DMS 273 (cell line): ENCODE measurements at regions not wholly inside any gene's neighbourhood (a gene's known extent, or its start where the extent isn't known, plus 50 kb on each side); places are given as distances from the start of the nearest gene placed in this dataset.

Experiments used
- DNase-seq: peaks from one replicate; lab custom pipeline; 2025; ENCODE audit not compliant: unreplicated experiment; lab: John Stamatoyannopoulos, UW

DNA sequence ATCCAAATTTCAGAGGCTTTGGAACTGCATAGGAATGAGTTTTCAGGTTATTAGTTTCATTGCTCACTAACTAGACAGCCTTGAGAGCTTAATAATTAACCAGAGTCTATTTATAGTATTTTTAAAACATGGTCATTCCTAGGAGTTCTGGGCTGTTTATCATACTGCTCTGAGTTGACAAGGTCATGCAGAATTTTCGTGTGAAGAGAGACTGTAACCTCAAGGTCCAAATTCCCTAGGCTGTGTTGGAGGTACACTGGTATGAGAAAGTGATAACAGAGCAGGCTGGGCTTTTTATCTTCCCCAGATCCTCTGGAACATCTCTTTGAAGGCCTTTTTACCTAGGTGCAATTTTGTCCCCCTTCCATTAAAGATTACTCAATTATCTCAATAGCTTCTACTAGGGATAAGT lies 736.3 kb downstream of the LTN1 start:
- no peak for DNase-seq

DNA sequence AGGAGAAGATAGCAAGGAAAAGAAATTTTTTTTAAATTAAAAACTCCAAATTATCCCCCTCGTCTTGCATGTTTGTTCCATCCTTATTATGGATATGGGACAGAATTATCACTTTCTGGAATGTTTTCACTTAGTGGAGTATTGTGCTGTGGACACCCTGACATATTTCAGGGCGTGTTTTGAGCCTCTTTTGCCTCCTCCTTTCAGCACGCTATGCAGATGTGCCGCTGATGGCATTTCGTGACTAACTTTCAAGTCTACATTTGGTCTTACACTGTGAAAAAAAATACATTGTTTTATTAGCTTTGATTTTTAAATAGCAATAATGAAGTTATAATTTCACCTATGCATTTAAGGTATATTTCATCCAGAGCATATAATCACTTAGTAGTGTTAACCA lies 738.7 kb downstream of the LTN1 start:
- DNase-seq = no peak

DNA sequence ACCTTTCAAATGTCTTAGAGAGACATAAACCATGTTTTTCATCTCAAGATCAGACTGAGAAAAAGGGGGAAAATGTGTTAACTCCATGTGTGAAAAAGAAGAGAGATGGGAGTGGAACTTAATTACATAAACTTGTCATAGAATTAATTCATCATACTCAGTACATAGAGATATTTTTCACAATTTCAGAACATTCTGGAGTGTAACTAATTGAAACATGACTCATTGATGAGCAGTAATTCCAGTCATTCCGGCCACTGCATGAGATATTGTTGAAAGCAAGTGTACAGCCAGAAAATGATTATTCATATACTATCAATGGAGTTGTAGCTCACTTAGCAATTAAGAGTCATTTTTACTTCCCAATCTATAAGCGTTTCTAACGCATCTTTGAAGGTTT lies 739.3 kb downstream of the LTN1 start:
- DNase-seq = no peak

DNA sequence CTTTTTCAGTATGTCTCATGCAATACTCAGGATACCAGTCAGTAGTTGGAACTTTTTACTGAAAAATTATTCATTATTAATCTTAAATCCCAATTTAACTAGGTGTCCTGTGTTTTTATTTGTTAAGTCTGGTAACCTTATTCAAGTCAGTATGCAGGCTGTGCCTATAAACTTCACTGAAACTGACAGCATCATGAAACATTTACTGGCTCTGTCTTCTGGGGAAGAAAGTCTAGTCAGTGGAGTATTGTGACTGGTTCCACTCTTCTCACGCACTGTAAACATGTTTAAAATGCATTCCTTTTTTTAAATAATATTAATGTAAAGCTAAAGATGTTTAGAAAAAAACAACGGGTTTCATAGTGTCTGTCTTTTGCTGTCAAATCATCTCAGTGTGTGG lies 739.7 kb downstream of the LTN1 start:
- DNase-seq = no peak

DNA sequence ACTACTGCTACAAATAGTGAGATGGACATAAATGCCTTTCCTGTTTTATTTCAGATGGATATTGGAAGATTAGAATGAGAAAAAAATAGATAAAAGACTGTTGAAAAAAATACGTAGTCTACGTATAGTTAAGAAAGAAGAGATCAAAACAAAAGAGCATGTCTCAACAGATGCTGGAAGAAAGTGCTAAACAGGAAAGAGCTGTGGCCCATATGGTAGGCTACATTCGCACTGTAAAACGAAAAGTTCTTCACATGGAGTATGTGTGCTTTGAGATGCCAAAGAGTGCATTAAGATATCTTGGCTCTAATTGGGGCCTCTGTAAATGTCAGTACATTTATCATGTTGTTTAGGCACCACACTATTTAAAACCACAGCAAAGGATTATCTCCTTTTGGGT lies 741.7 kb downstream of the LTN1 start:
- no peak for DNase-seq

DNA sequence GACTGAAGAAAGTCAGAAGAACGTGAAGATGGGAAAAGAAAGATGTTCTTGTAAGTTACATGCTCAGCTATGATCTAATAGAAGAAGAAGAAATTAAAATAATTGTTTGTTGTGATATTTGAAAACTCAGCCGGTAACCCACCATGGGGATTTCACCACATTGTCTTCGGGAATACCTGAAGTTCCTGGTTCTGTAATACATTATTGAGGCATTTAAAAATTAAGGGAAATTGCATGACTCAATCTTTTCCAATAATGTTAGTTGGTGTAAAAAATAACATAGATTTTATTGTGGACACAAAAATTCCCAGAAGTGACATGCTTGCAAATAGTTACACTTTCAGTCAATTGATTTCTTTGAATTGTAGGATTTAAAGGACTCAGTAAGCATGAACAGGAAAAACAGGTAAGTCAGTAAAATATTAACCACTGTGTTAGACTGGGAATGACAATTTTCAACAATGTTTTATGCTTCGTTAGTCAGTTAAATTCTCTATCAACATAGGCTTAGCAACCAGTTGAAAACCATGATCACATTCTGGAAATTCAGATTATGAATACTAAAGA lies 745.1 kb downstream of the LTN1 start:
- DNase-seq = no peak

DNA sequence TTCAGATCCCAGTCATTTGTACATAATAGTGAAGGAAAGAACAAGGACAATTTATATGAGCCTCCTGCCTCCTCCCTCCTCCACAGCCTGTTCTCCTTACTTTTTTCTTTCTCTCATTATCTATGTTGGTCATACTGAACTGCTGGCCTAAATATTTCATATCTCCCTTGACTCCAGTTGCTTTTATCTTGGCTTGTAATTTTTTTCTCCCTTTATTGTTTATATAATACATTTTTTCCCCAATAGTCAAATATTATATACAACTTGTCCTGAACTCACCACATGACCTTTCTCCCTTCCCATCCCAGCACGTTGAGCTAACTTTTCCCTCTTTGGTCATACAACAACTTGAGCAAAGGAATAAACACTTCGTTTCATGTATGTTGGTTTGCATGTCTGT lies 752.1 kb downstream of the LTN1 start:
- no peak for DNase-seq

DNA sequence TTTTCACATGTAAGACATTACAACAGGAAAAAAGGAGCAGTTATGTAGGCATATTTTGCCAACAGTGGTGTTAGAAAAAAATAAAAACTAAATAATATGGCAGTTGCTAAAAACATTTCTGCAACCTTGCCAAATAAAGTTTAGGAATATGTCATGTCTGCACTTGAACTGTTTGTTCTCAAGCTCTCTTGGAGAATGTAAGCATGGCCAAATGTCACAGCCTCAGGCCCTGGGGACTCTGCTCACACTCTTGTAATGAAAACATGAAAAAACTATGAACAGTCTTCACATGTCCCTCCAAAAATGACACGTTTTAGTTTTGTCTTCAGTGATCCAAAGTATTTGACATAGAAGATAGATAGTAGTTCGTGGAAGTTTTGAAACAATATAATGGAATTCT lies 753.3 kb downstream of the LTN1 start:
- DNase-seq = no peak

DNA sequence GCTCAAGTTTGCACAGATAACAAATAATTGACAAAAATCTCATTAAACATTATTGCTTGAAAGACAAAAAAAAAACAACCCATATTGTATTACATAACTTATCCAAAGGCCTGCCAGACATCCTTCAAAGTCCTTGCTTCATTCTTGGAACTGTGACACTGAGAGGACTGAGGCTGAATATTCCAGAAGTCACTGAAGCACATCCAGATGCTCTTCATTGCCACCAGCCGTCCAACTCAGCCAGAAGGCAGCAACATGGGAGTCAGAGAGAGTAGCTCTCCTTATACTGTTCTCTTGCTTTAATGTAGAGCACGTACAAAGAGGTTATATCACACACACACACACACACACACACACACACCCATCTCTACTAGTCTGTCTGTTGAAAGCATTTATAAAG lies 755.0 kb downstream of the LTN1 start:
- DNase-seq = no peak

DNA sequence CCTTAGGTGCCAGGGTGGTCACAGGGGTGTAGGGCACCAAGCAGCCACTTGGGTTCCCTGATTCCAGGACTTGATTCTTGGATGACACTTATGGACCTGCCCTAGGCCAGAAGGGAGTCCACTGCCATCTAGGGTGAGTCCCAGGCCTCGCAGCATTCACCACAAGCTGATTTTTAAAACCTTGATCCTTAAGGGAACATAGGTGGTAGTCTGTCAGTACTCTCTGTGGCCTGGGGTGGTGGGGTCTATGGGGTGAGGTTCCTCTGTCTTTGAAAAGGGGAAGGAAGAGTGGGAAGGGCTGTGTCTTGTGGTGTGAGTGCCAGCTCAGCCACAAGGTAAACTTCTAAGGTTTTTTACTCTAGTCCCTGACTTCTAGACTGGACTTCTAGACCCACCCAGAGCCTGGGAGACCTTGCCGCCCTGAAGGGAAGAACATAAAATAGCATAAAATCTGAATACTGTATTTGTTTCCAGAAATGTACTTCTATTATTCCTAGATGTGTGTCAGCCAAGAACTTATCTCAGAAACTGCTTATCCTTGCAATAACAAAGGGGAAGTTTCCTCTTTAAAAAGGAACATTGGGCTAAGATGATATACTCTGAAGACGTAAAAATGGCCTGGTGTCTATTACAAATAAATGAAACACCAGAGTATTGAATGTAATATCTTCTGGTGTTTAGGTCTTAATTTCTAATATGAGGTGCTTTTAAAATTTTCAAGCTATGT lies 757.3 kb downstream of the LTN1 start:
- DNase-seq = no peak

DNA sequence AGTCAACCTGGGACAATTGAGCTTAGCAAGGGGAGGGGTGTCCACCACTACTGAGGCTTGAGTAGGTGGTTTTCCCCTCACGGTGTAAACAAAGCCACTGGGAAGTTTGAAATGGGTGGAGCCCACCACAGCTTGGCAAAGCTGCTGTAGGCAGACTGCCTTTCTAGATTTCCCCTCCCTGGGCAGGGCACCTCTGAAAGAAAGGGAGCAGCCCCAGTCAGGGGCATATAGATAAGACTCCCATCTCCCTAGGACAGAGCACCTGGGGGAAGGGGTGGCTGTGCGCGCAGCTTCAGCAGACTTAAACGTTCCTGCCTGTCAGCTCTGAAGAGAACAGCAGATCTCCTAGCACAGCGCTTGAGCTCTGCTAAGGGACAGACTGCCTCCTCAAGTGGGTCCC lies 758.4 kb downstream of the LTN1 start:
- DNase-seq = no peak

DNA sequence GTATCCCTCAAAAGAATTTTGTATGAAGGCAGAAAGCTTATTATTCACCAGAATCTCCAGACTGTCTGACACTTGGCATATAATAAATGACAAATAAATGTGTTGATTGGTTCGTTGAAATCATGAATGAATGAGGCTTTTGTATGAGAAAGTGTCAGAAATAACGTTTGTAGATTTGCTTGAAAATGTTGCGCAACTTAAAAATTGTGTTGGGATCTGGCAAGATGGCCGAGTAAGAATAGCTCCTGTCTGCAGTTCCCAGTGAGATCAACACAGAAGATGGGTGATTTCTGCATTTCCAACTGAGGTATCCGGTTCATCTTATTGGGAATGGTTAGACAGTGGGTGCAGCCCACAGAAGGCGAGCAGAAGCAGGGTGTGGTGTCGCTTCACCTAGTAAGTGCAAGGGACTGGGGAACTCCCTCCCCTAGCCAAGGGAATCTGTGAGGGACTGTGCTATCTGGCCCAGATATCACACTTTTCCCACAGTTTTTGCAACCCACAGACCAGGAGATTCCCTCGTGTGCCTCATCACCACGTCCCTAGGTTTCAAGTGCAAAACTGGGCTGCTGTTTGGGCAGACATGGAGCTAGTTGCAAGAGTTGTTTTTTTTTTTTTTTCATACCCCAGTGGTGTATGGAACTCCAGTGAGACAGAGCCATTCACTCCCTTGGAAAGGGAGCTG lies 759.0 kb downstream of the LTN1 start:
- no peak for DNase-seq

DNA sequence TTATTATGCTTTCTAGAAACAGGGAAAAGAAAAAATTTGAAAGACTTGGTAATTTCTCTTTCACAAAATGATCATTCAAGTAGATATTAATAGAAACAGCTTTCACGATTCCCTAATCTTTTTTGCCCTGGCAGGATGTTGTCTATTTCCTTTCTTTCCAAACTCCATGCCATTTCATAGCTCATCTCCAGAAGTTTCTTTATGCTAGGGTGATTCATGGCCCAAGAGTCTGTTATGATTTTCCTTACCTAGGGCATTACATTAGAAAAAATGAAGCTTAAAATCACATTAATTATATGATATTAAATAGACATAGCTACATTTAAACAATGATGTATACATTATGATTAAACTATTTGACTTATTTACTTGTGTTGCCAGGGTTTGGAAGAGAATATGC lies 762.1 kb downstream of the LTN1 start:
- DNase-seq = no peak

DNA sequence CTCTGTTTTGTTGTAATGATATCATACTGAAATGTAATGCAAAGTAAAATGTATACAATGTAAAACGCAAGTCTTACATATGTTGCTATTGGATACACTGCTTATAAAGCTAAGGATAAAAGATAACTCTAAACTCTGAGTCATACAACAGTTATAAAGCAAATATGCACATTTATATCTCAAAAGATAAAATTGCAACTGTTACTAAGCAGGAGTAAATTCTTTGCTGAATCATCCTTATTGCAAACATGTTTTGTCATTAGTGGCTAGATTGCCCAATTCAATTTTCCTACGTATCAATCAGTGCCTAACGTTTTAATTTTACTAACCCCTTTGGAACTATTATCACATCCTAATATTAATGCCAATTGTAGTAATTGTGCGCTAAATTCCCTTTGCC lies 762.9 kb downstream of the LTN1 start:
- DNase-seq = no peak

DNA sequence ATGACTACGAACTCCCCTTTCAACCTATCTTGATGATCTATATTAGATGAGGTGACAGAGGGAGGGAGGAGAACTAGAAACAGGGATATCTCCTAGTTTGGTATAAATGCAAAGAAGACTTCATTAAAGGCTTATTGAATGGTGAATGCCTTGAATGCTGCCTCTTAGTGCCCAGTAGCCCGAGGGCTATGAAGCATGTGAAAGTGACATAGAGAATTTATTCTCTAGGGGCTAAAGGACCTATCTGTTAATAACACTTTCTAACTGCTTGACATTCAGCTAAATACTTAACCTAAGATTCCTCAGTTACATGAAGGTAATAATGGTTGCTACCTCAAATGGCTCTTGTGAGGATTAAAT lies 764.1 kb downstream of the LTN1 start:
- no peak for DNase-seq

DNA sequence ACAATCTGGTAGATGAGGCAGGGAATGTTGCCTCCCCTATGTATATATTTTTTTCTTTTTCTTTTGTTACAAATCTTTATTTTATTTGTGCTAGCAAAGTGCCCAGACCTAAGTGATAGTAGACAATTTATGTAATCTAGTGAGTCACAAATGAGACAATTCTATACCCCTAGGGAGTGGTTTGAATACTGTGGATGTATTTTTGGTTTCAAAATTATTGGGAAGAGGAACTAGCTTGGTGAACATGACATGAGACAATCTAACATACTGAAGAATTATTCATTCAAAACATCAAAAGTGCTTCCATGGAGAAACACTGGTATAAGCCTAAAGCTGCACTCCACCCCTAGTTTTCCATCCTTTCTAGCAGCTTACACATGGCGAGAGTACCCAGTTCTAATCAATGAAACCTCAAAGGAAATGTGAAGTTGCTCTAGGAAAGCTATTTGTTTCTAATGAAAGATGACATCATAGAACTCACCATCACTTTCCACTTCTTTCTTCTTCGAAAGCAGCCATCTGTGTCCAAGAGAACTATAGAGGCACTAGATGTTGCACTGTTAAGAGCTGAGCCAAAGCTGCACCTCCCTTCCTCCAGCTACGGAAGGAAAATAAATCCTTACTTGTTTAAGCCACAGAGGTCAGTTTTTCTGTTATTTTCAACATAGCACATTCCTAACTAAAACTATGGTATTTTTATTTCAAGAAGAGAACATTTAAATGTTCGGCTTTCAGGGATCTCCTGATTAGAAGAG lies 764.6 kb downstream of the LTN1 start:
- no peak for DNase-seq

DNA sequence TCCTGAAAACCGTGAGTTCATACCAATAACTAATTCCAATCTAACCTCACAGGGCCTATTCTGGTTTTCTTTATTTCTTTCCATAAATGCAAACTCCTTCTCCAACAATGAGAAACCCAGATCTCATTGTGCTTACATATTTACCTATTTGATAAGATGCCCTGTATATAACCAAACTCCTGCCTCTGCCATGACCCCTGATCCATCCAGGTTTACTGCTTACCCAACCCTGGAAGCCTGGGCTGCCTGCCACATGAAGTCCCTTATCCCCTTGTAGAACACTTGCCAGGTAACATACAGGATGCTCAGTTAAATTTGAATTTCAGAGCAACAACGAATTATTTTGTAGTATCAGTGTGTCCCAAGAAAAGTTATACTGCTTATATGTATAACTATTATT lies 766.1 kb downstream of the LTN1 start:
- no peak for DNase-seq

DNA sequence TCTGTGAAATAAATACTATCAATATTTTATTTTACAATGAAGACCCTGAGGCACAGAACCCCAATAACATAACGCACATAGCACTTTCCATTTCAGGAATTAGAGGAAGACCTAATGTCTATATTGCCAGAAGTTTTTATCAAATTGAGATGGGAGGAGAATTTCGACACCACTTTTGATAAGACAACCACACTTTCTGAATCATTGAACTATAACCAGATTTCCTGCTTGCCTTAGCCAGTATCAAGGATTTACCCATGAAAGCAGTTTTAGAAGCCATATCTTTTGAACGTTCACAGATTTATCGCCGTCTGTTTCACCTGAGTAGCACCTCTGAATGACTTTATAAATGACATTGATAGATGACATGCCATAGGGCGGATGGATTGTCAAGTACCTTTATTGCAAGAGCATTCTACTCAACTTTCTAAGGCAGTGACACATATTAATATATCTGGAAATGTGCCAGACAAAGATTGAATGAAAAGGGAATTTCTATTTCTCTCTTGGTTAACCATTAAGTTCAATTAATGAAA lies 768.4 kb downstream of the LTN1 start:
- DNase-seq = no peak

DNA sequence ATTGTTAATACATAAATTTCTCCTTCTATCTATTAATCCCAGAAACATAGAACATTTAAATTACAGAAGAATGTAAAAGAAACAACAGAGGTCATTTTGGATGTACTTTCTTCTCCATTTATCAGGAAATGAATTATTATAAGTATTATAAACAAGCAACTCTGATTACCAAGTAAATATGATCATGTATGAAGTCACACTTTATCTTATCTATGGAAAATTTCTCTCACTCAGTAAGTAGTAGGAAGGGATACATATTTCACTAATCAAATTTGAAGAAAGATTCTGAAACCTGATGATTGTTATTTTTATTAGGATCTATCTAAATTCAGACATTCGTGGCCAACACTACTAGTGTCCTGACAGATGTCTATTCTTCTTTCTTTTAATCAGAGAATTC lies 770.7 kb downstream of the LTN1 start:
- DNase-seq = no peak

DNA sequence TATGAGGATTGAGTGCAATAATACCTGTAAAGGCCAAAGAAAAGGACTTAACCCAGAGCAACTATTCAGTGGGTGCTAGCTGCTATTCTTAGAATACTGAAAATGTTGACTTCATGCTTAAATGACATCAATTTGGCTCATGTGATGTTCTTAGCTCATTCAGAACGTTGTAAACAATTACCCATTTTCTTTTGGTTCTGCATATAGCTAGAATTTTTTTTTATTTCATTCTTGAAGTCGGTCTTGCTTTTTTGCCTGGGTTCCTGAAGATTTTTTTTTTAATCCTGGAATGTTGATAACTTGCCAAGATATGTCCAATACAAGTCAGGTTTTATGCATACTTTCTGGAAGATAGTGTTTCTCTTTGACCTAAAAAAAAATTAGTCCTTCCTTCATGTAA lies 772.0 kb downstream of the LTN1 start:
- no peak for DNase-seq

DNA sequence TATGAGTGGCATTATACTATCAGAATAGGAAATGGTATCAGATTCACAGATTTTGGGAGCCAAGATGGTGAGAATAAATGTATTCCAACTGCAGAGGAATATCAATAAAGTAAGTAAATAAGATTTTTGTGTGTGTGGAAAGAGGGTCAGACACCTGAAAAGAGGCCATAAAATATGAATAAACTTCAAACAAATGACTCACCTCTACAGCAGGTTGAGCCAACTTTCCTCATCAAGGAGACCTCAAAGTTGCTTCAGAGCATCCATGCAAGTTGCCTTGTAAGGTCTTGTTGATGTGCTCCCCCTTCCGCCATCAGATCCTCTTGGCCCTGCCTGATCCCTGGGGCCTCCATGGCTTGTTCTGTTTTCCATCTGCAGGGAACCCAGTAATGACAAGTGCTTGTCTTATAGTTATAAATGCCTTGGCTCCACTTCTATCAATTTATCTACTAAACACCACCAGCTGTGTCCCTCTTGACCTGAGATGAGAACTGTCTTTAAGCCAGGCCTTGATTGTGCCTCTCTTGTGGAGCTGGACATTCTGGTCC lies 775.6 kb downstream of the LTN1 start:
- no peak for DNase-seq
